Fibroblast of lung (primary cell): ENCODE measurements at regions not wholly inside any gene's neighbourhood (a gene's known extent, or its start where the extent isn't known, plus 50 kb on each side); places are given as distances from the start of the nearest gene placed in this dataset.

Source experiments
- DNase-seq, 2 donors: peaks; one replicate each; pipeline versions ENCODE4 v3.0.0 to v3.0.0-alpha.2; 2010; ENCODE audit warnings: low read depth in 2 of 2
- H2AFZ ChIP-seq: 2 replicates; pipeline ENCODE4 v1.5.1; 2012; ENCODE audit warnings: low read length, control low read depth, inconsistent platforms
- H3K27ac ChIP-seq: 2 replicates; pipeline ENCODE4 v1.5.1; 2011; ENCODE audit warnings: low read length, control low read depth; ENCODE audit not compliant: insufficient read depth
- H3K27me3 ChIP-seq: 2 replicates; pipeline ENCODE4 v1.5.1; 2011; ENCODE audit warnings: mild to moderate bottlenecking, low read length; ENCODE audit not compliant: control insufficient read depth, insufficient read depth
- H3K36me3 ChIP-seq: 2 replicates; pipeline ENCODE4 v1.5.1; 2011; ENCODE audit warnings: low read length; ENCODE audit not compliant: control insufficient read depth, insufficient read depth
- H3K4me1 ChIP-seq: 2 replicates; pipeline ENCODE4 v1.5.1; 2011; ENCODE audit warnings: low read length; ENCODE audit not compliant: control insufficient read depth, insufficient read depth; ENCODE audit errors: extremely low read depth
- H3K4me2 ChIP-seq: 2 replicates; pipeline ENCODE4 v1.5.1; 2011; ENCODE audit warnings: low read length, control low read depth; ENCODE audit not compliant: insufficient read depth; ENCODE audit errors: extremely low read depth
- H3K4me3 ChIP-seq, 4 experiments: fragments of 200-600 bp in 1 of 4; sonication (generic) in 1 of 4; replicated peaks in 1 of 4; 2 replicates each; pipeline ENCODE4 v1.5.1; 2011 to 2016; ENCODE audit warnings: low read length in 4 of 4, low read depth in 3 of 4, mild to moderate bottlenecking in 3 of 4, control low read depth in 2 of 4, inconsistent platforms in 1 of 4, mixed read lengths in 1 of 4; ENCODE audit not compliant: insufficient read depth in 1 of 4; ENCODE audit errors: control extremely low read depth in 1 of 4
- H3K79me2 ChIP-seq: 2 replicates; pipeline ENCODE4 v1.5.1; 2012; ENCODE audit warnings: mild to moderate bottlenecking, low read length, inconsistent platforms; ENCODE audit not compliant: control insufficient read depth, insufficient read depth
- H3K9ac ChIP-seq: 2 replicates; pipeline ENCODE4 v1.5.1; 2011; ENCODE audit warnings: mild to moderate bottlenecking, low read length, control low read depth; ENCODE audit not compliant: insufficient read depth
- H3K9me3 ChIP-seq: 2 replicates; pipeline ENCODE4 v1.5.1; 2012; ENCODE audit warnings: low read depth, low read length; ENCODE audit not compliant: control insufficient read depth, insufficient read depth
- H4K20me1 ChIP-seq: 2 replicates; pipeline ENCODE4 v1.5.1; 2011; ENCODE audit warnings: low read length; ENCODE audit not compliant: control insufficient read depth, insufficient read depth; ENCODE audit errors: extremely low read depth
- EZH2 ChIP-seq: IDR thresholded peaks from 2 replicates; pipeline ENCODE4 v1.5.1; 2012; ENCODE audit warnings: low read length, control low read depth, mild to moderate bottlenecking; ENCODE audit errors: missing control alignments
- TF ChIP-seq, protein P1 (sequence below), 2 donors: IDR thresholded peaks in 1 of 2; conservative IDR thresholded peaks in 1 of 2; 1 replicate in 1 of 2; 2 replicates in 1 of 2; pipeline ENCODE4 v1.5.1; 2011 to 2012; ENCODE audit warnings: low read length in 2 of 2, control low read depth in 1 of 2, inconsistent platforms in 1 of 2, low read depth in 1 of 2, mild to moderate bottlenecking in 1 of 2

DNA sequence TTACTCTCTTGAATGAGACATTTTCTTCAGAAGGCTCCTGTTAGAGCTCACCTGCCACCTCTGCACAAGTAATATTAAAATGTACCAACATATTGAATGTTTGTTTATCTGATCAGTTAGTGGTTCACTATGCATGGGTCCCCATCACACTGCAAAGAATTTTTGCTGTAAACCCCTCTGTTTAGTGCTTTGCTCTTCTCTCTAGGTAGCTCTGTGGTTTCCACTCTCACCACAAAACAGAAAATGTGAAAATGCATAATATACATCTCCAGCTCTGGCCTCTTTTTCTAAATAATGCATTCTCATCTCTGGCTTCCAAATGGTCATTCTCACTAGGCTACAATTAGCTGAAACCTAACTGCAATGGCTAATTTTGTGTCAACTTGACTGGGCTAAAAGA, 176.7 kb downstream of the TRIM33 start:
- TF ChIP-seq, protein P1, sequence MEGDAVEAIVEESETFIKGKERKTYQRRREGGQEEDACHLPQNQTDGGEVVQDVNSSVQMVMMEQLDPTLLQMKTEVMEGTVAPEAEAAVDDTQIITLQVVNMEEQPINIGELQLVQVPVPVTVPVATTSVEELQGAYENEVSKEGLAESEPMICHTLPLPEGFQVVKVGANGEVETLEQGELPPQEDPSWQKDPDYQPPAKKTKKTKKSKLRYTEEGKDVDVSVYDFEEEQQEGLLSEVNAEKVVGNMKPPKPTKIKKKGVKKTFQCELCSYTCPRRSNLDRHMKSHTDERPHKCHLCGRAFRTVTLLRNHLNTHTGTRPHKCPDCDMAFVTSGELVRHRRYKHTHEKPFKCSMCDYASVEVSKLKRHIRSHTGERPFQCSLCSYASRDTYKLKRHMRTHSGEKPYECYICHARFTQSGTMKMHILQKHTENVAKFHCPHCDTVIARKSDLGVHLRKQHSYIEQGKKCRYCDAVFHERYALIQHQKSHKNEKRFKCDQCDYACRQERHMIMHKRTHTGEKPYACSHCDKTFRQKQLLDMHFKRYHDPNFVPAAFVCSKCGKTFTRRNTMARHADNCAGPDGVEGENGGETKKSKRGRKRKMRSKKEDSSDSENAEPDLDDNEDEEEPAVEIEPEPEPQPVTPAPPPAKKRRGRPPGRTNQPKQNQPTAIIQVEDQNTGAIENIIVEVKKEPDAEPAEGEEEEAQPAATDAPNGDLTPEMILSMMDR (conservative IDR thresholded peaks at IDR 0.05 in 1 of 2, IDR thresholded peaks at IDR 0.05 in 1 of 2; ENCODE audit: low read depth in 1 of 2, low read length in 2 of 2), result no peak
- no peak for TF ChIP-seq EZH2
- Histone ChIP-seq H3K36me3 (no peaks in the 10 kb centered on the region), H3K9me3 (no peaks in the 10 kb centered on the region)

DNA sequence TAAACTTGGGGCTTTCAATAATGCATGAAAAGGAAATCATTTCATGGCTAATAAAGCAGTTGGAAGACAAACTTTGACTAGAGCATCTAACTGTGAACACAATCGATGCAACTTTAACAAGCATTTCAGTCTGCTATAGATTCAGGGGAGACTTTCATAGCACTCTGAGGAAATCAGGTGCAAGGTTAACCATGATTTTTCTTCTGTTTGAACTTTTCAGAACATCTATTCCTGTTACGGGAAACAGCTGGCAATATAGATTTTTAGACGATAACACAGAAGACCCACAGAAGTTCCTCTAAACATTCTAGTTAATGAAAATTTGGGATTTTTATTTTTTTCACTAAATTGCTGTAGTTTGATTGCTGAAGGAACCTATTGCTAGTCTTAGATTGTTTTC, 177.3 kb downstream of the TRIM33 start:
- no peaks in the 10 kb centered on the region for H3K36me3 ChIP-seq
- no peaks in the 10 kb centered on the region for H3K79me2 ChIP-seq
- no peak overlapping the region for H2AFZ ChIP-seq
- TF ChIP-seq EZH2, result no peak
- TF ChIP-seq, protein P1 (conservative IDR thresholded peaks at IDR 0.05 in 1 of 2, IDR thresholded peaks at IDR 0.05 in 1 of 2; ENCODE audit: low read depth in 1 of 2, low read length in 2 of 2), result no peak
- H3K27me3 ChIP-seq, result peaks cover 21% of the 10 kb centered on the region
- no peaks in the 10 kb centered on the region for H4K20me1 ChIP-seq
- H3K4me1 ChIP-seq, result no peaks in the 10 kb centered on the region
- H3K9me3 ChIP-seq, result no peaks in the 10 kb centered on the region
- H3K4me3 ChIP-seq, result no peak overlapping the region
- no peak overlapping the region for H3K27ac ChIP-seq
- no peak overlapping the region for H3K9ac ChIP-seq
- H3K4me2 ChIP-seq, result no peak overlapping the region
- DNase-seq, result no peak

More for the DNA sequence above, 176.7 kb downstream of the TRIM33 start:
- Histone ChIP-seq H3K27me3 (peaks cover 21% of the 10 kb centered on the region), H2AFZ (no peak overlapping the region), H3K9ac (no peak overlapping the region), H3K79me2 (no peaks in the 10 kb centered on the region), H3K4me3 (no peak overlapping the region), H3K4me2 (no peak overlapping the region), H4K20me1 (no peaks in the 10 kb centered on the region), H3K4me1 (no peaks in the 10 kb centered on the region), H3K27ac (no peak overlapping the region)
- no peak for DNase-seq

DNA sequence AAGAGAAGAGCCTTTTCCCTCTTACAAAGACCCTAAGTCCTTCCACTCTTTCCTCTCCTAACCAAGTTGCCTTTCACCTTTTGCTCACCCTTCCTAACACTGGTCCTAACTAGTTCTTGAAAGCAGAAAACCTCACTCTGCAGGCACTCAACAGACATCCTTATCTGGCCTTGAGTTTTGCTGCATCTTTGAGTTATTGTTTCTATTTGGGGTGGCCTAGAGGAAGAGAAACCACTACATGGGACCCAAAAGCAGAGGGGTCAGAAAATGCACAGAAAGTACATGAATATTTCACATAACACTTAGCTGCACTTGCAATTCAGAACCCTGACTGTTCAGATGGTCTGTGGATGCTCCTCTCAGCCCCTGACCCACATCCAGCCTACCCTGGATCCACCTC, 178.3 kb upstream of the SYT6 start:
- Histone ChIP-seq H3K9me3 (no peaks in the 10 kb centered on the region), H3K36me3 (no peaks in the 10 kb centered on the region), H3K9ac (no peak overlapping the region), H2AFZ (no peak overlapping the region), H3K4me1 (no peaks in the 10 kb centered on the region), H4K20me1 (no peaks in the 10 kb centered on the region), H3K27me3 (peaks cover 21% of the 10 kb centered on the region), H3K4me2 (no peak overlapping the region), H3K4me3 (no peak overlapping the region), H3K27ac (no peak overlapping the region), H3K79me2 (no peaks in the 10 kb centered on the region)
- DNase-seq, result no peak
- no peak for TF ChIP-seq EZH2
- TF ChIP-seq, protein P1 (conservative IDR thresholded peaks at IDR 0.05 in 1 of 2, IDR thresholded peaks at IDR 0.05 in 1 of 2; ENCODE audit: low read depth in 1 of 2, low read length in 2 of 2), result no peak
